ELF-1 (cell line): ENCODE measurements at regions not wholly inside any gene's neighbourhood (a gene's known extent, or its start where the extent isn't known, plus 50 kb on each side); places are given as distances from the start of the nearest gene placed in this dataset.

Source experiments
- DNase-seq: peaks from one replicate; pipeline ENCODE4 v3.0.0-alpha.2; 2016; ENCODE audit warnings: low read depth, low spot score

- no peak for DNase-seq
Measured at GRCh38 chr20:24815931-24816330, 133.1 kb upstream of the CST7 start.

GRCh38 chr20:24816431-24816830, 132.6 kb upstream of the CST7 start:
- no peak for DNase-seq

GRCh38 chr20:24816907-24817306, 132.2 kb upstream of the CST7 start:
- no peak for DNase-seq

- DNase-seq = no peak
Measured at GRCh38 chr20:24817351-24817750, 131.7 kb upstream of the CST7 start.

GRCh38 chr20:24818056-24818455, 131.0 kb upstream of the CST7 start:
- DNase-seq = no peak

GRCh38 chr20:24819331-24819965, 129.6 kb upstream of the CST7 start:
- DNase-seq = no peak

- DNase-seq = no peak
Measured at GRCh38 chr20:24820345-24820744, 128.7 kb upstream of the CST7 start.

GRCh38 chr20:24821391-24821790, 127.7 kb upstream of the CST7 start:
- DNase-seq = no peak

GRCh38 chr20:24823176-24823784, 125.8 kb upstream of the CST7 start:
- no peak for DNase-seq

GRCh38 chr20:24823989-24824693, 124.9 kb upstream of the CST7 start:
- no peak for DNase-seq

GRCh38 chr20:24825591-24825990, 123.5 kb upstream of the CST7 start:
- no peak for DNase-seq

GRCh38 chr20:24827603-24828295, 121.3 kb upstream of the CST7 start:
- no peak for DNase-seq

- no peak for DNase-seq
Measured at GRCh38 chr20:24828992-24829648, 119.9 kb upstream of the CST7 start.

- DNase-seq = no peak
Measured at GRCh38 chr20:24829649-24830370, 119.3 kb upstream of the CST7 start.

GRCh38 chr20:24830649-24831048, 118.4 kb upstream of the CST7 start:
- no peak for DNase-seq

GRCh38 chr20:24831232-24831631, 117.8 kb upstream of the CST7 start:
- DNase-seq = peak; percentile 10

- DNase-seq = no peak
Measured at GRCh38 chr20:24832518-24832917, 116.6 kb upstream of the CST7 start.

- DNase-seq = no peak
Measured at GRCh38 chr20:24833592-24833991, 115.5 kb upstream of the CST7 start.

GRCh38 chr20:24834310-24834709, 114.8 kb upstream of the CST7 start:
- no peak for DNase-seq

GRCh38 chr20:24835195-24835594, 113.9 kb upstream of the CST7 start:
- DNase-seq = no peak

- no peak for DNase-seq
Measured at GRCh38 chr20:24836041-24836533, 113.0 kb upstream of the CST7 start.
